Cardiac muscle cell (in vitro differentiated cells and primary cell): ENCODE measurements at regions not wholly inside any gene's neighbourhood (a gene's known extent, or its start where the extent isn't known, plus 50 kb on each side); places are given as distances from the start of the nearest gene placed in this dataset.

ENCODE experiments used
- DNase-seq, 2 donors: peaks; one replicate each; pipeline versions ENCODE4 v3.0.0 to v3.0.0-alpha.2; 2010 to 2017; ENCODE audit warnings: low read depth in 1 of 2, low spot score in 1 of 2
- H3K27ac ChIP-seq: fragments of 200-600 bp; sonication (generic); 2 replicates; pipeline ENCODE4 v1.5.1; 2016
- H3K27me3 ChIP-seq: fragments of 200-600 bp; sonication (generic); 2 replicates; pipeline ENCODE4 v1.6.0; 2016; ENCODE audit warnings: control low read depth
- H3K36me3 ChIP-seq: fragments of 200-600 bp; sonication (generic); 2 replicates; pipeline ENCODE4 v1.5.1; 2016; ENCODE audit warnings: control low read depth
- H3K4me1 ChIP-seq: fragments of 200-600 bp; sonication (generic); 2 replicates; pipeline ENCODE4 v1.8.1; 2017; ENCODE audit warnings: low read depth, mild to moderate bottlenecking, mixed run types
- H3K4me3 ChIP-seq: fragments of 200-600 bp; sonication (generic); 2 replicates; pipeline ENCODE4 v1.5.1; 2016; ENCODE audit warnings: mild to moderate bottlenecking
- H3K9me3 ChIP-seq: fragments of 200-600 bp; sonication (generic); 2 replicates; pipeline ENCODE4 v1.5.1; 2017; ENCODE audit warnings: low read depth, mild to moderate bottlenecking, control low read depth
- CTCF ChIP-seq: IDR thresholded peaks from 2 replicates; pipeline ENCODE4 v1.5.1; 2012; ENCODE audit warnings: low read depth, mild to moderate bottlenecking, low read length

- H3K36me3 ChIP-seq: no peaks in the 10 kb centered on the region
- no peak for DNase-seq
- H3K9me3 ChIP-seq: no peaks in the 10 kb centered on the region
- H3K4me3 ChIP-seq: no peak overlapping the region
- no peak overlapping the region for H3K27ac ChIP-seq
- TF ChIP-seq CTCF: no peak
- no peaks in the 10 kb centered on the region for H3K4me1 ChIP-seq
- no peaks in the 10 kb centered on the region for H3K27me3 ChIP-seq
These were observed 49.9 kb upstream of the VOPP1 start for GRCh38 chr7:55622241-55622640.
